ENCODE measurements at regions not wholly inside any gene's neighbourhood (a gene's known extent, or its start where the extent isn't known, plus 50 kb on each side); places are given as distances from the start of the nearest gene placed in this dataset.

- no peak for TF ChIP-seq DPF2 (CRISPR knock-in tag; IDR thresholded peaks at IDR 0.05; ENCODE audit: borderline replicate concordance, low read depth)
- no peak for TF ChIP-seq ZBTB40 (IDR thresholded peaks at IDR 0.05)
- TF ChIP-seq ZBTB40 (CRISPR knock-in tag; IDR thresholded peaks at IDR 0.05) = no peak
- no peak for TF ChIP-seq SMAD1 (CRISPR knock-in tag; IDR thresholded peaks at IDR 0.05; ENCODE audit: borderline replicate concordance, low read depth)
- no peak for TF ChIP-seq DBP (CRISPR knock-in tag; IDR thresholded peaks at IDR 0.05; ENCODE audit: not compliant biosample characterization)
- no peaks in the 10 kb centered on the region for H3K27me3 ChIP-seq (ENCODE audit: control insufficient read depth in 1 of 2, insufficient read depth in 2 of 2, low read length in 2 of 2)
- intact Hi-C loops (cut with micrococcal nuclease; ENCODE audit: unreplicated experiment) (no loop called here), in situ Hi-C loops (cut with HindIII; ENCODE audit: extremely low pct_ligation_motif_present, low pct_unique_long_range_greater_than_20kb) (loop anchor here (10.0 kb wide), 1 partner anchor 503 kb away; the partner anchor contains the start of gene SFMBT2)
- H3K4me1 ChIP-seq (ENCODE audit: insufficient read depth, low read length) = no peaks in the 10 kb centered on the region
- no peaks in the 10 kb centered on the region for H4K20me1 ChIP-seq (ENCODE audit: insufficient read depth, low read length)
- H2AFZ ChIP-seq (ENCODE audit: low read length) = no peak overlapping the region
- H3K9ac ChIP-seq (ENCODE audit: insufficient read depth, low read depth, low read length) = no peak overlapping the region
- H3K27ac ChIP-seq (ENCODE audit: extremely low read length, insufficient read depth, low read length) = no peak overlapping the region
- WGBS (ENCODE audit: low lambda C conversion rate) = 17% methylated on average over 2 of the region's 2 CpGs
- ATAC-seq = no peak
- no peak overlapping the region for H3K4me2 ChIP-seq (ENCODE audit: low read depth, low read length)
- POLR2A ChIA-PET = no interaction called here
- no peaks in the 10 kb centered on the region for H3K79me2 ChIP-seq (ENCODE audit: insufficient read depth, low read length)
- no peaks in the 10 kb centered on the region for H3K9me3 ChIP-seq (ENCODE audit: low read length)
- no peak for FAIRE-seq
- no peaks in the 10 kb centered on the region for H3K36me3 ChIP-seq (replicated peaks in 1 of 2; ENCODE audit: control insufficient read depth in 1 of 2, insufficient read depth in 2 of 2, low read length in 2 of 2)
- no peak overlapping the region for H3K4me3 ChIP-seq (replicated peaks in 1 of 3; ENCODE audit: insufficient read depth in 1 of 3, low read depth in 2 of 3, low read length in 3 of 3)
- no TSS peak for BruUV-seq (replicated peaks)
- CTCF ChIA-PET (ENCODE audit: low intra/inter-chr PET ratio, low total read pairs) = no interaction called here
- DNase-seq (ENCODE audit: low spot score) = no peak
These were observed 331.9 kb upstream of the PRKCQ start for GRCh38 chr10:6912021-6912420.
